ENCODE measurements at regions not wholly inside any gene's neighbourhood (a gene's known extent, or its start where the extent isn't known, plus 50 kb on each side); places are given as distances from the start of the nearest gene placed in this dataset.

GRCh38 chr4:155512046-155512445 lies 135.3 kb upstream of the MAP9 start:
- TF ChIP-seq CTCF (IDR thresholded peaks at IDR 0.05; ENCODE audit: insufficient read depth, low read length) = no peak
- no peak for TF ChIP-seq REST (IDR thresholded peaks at IDR 0.05; ENCODE audit: insufficient replicate concordance, low read depth)
- TF ChIP-seq GABPA (IDR thresholded peaks at IDR 0.05; ENCODE audit: low read depth) = no peak
